DMS114 treated with DMSO at 0.1 percent for 48 hours (cell line): ENCODE measurements at regions not wholly inside any gene's neighbourhood (a gene's known extent, or its start where the extent isn't known, plus 50 kb on each side); places are given as distances from the start of the nearest gene placed in this dataset.

Experiments used
- DNase-seq: peaks from one replicate; lab custom pipeline; 2025; ENCODE audit not compliant: unreplicated experiment; lab: John Stamatoyannopoulos, UW

- DNase-seq, result no peak
Measured at GRCh38 chr9:23638837-23639426, 187.1 kb downstream of the ELAVL2 start.
